GM12878 (cell line): ENCODE measurements at regions not wholly inside any gene's neighbourhood (a gene's known extent, or its start where the extent isn't known, plus 50 kb on each side); places are given as distances from the start of the nearest gene placed in this dataset.
A peak's percentile ranks its signal among the peaks of the same experiment; 100 is the strongest.

Source experiments
- ASH2L ChIP-seq: fragments of 300-600, 200-600 bp; sonication (generic); IDR thresholded peaks from 2 replicates; pipeline ENCODE4 v1.6.1; 2017; ENCODE audit warnings: low read depth, mild to moderate bottlenecking, borderline replicate concordance
- IKZF1 ChIP-seq: fragments of 450-650 bp; conservative IDR thresholded peaks from 2 replicates; pipeline ENCODE4 v1.6.1; 2017; ENCODE audit warnings: antibody characterized with exemption, mild to moderate bottlenecking
- KAT2A ChIP-seq: conservative IDR thresholded peaks from 2 replicates; pipeline ENCODE4 v1.6.1; 2011; ENCODE audit warnings: low read depth, low read length; ENCODE audit not compliant: control insufficient read depth
- MAX ChIP-seq: IDR thresholded peaks from 2 replicates; pipeline ENCODE4 v1.6.1; 2012; ENCODE audit warnings: low read depth, low read length, improper control_type of control experiment
- MEF2B ChIP-seq: fragments of 450-650 bp; IDR thresholded peaks from 2 replicates; pipeline ENCODE4 v1.6.1; 2018; ENCODE audit warnings: mild to moderate bottlenecking, moderate library complexity; ENCODE audit not compliant: partially characterized antibody, poor library complexity, severe bottlenecking
- NFYA ChIP-seq: IDR thresholded peaks from 2 replicates; pipeline ENCODE4 v1.6.1; 2011; ENCODE audit warnings: low read depth, mild to moderate bottlenecking, low read length, improper control_type of control experiment, borderline replicate concordance
- RAD21 ChIP-seq: IDR thresholded peaks from 2 replicates; pipeline ENCODE4 v1.6.1; 2011; ENCODE audit warnings: mild to moderate bottlenecking, low read depth, low read length, moderate library complexity; ENCODE audit not compliant: insufficient read depth
- STAT3 ChIP-seq: IDR thresholded peaks from 2 replicates; pipeline ENCODE4 v1.6.1; 2011; ENCODE audit warnings: low read depth, low read length, improper control_type of control experiment
- TCF7 ChIP-seq: IDR thresholded peaks from 2 replicates; pipeline ENCODE4 v1.6.1; 2014; ENCODE audit warnings: antibody characterized with exemption, borderline replicate concordance
- ZBTB40 ChIP-seq: fragments of 450-650 bp; IDR thresholded peaks from 2 replicates; pipeline ENCODE4 v1.6.1; 2016; ENCODE audit warnings: mild to moderate bottlenecking, moderate library complexity, borderline replicate concordance
- ZNF207 ChIP-seq: fragments of 450-650 bp; IDR thresholded peaks from 2 replicates; pipeline ENCODE4 v1.6.1; 2014; ENCODE audit warnings: antibody characterized with exemption, mild to moderate bottlenecking, borderline replicate concordance
- ZNF622 ChIP-seq: fragments of 450-650 bp; IDR thresholded peaks from 2 replicates; pipeline ENCODE4 v1.6.1; 2017; ENCODE audit warnings: mild to moderate bottlenecking, inconsistent platforms
- ZNF687 ChIP-seq: fragments of 450-650 bp; IDR thresholded peaks from 2 replicates; pipeline ENCODE4 v1.6.1; 2017; ENCODE audit warnings: mild to moderate bottlenecking, moderate library complexity
- TF ChIP-seq, protein P1 (sequence below): fragments of 450-650 bp; IDR thresholded peaks from 2 replicates; pipeline ENCODE4 v1.6.1; 2017; ENCODE audit warnings: mild to moderate bottlenecking, moderate library complexity
- TF ChIP-seq, protein P2 (sequence below): fragments of 450-650 bp; IDR thresholded peaks from 2 replicates; pipeline ENCODE4 v1.6.1; 2016; ENCODE audit warnings: mild to moderate bottlenecking

DNA sequence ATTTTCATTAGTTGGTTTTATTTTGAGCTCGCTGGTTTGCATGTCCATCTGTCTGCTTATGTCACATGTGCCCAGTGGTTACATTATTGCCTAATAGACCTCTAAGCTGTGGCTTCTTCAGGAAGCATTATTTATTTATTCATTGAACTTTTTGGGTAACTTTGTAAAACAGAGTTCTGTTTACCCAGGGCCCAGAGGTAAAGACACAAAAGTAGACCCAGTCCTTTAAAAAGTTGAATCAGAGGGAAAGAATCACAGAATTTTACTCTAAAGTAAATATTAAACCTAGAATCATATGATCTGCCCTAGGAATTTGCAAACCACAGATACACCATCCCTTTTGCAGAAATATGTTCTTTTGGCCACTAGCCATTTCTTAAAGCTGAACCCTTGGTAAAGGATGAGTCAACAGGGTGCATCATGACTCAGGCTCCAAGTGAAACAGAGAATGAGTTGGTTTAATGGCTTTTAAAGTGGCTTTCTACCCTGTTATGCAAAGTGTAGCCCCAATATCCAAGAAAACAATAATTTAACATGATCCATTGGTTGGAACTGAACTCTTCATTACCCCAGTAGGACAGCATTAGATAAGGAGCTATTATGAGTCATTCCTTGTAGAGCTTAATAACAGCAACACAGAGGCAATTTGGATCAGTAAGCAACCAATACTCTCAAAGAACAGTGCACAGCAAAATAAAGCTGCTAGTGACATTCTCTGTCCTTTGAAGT, 236.3 kb downstream of the KCNJ2 start (continued):
- TF ChIP-seq, protein P1, sequence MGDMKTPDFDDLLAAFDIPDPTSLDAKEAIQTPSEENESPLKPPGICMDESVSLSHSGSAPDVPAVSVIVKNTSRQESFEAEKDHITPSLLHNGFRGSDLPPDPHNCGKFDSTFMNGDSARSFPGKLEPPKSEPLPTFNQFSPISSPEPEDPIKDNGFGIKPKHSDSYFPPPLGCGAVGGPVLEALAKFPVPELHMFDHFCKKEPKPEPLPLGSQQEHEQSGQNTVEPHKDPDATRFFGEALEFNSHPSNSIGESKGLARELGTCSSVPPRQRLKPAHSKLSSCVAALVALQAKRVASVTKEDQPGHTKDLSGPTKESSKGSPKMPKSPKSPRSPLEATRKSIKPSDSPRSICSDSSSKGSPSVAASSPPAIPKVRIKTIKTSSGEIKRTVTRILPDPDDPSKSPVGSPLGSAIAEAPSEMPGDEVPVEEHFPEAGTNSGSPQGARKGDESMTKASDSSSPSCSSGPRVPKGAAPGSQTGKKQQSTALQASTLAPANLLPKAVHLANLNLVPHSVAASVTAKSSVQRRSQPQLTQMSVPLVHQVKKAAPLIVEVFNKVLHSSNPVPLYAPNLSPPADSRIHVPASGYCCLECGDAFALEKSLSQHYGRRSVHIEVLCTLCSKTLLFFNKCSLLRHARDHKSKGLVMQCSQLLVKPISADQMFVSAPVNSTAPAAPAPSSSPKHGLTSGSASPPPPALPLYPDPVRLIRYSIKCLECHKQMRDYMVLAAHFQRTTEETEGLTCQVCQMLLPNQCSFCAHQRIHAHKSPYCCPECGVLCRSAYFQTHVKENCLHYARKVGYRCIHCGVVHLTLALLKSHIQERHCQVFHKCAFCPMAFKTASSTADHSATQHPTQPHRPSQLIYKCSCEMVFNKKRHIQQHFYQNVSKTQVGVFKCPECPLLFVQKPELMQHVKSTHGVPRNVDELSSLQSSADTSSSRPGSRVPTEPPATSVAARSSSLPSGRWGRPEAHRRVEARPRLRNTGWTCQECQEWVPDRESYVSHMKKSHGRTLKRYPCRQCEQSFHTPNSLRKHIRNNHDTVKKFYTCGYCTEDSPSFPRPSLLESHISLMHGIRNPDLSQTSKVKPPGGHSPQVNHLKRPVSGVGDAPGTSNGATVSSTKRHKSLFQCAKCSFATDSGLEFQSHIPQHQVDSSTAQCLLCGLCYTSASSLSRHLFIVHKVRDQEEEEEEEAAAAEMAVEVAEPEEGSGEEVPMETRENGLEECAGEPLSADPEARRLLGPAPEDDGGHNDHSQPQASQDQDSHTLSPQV = 0 out of 2 replicates have a peak, but pooled peaks have one; percentile 24
- TF ChIP-seq ZBTB40 (no peak), KAT2A (no peak), RAD21 (no peak), STAT3 (no peak), IKZF1 (peak; percentile 76), ZNF207 (no peak), MAX (no peak), ZNF687 (no peak), ZNF622 (no peak), MEF2B (no peak), NFYA (no peak), TCF7 (peak; percentile 73), ASH2L (no peak)
- TF ChIP-seq, protein P2, sequence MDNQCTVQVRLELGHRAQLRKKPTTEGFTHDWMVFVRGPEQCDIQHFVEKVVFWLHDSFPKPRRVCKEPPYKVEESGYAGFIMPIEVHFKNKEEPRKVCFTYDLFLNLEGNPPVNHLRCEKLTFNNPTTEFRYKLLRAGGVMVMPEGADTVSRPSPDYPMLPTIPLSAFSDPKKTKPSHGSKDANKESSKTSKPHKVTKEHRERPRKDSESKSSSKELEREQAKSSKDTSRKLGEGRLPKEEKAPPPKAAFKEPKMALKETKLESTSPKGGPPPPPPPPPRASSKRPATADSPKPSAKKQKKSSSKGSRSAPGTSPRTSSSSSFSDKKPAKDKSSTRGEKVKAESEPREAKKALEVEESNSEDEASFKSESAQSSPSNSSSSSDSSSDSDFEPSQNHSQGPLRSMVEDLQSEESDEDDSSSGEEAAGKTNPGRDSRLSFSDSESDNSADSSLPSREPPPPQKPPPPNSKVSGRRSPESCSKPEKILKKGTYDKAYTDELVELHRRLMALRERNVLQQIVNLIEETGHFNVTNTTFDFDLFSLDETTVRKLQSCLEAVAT = no peak
